ENCODE measurements at regions not wholly inside any gene's neighbourhood (a gene's known extent, or its start where the extent isn't known, plus 50 kb on each side); places are given as distances from the start of the nearest gene placed in this dataset.

DNA sequence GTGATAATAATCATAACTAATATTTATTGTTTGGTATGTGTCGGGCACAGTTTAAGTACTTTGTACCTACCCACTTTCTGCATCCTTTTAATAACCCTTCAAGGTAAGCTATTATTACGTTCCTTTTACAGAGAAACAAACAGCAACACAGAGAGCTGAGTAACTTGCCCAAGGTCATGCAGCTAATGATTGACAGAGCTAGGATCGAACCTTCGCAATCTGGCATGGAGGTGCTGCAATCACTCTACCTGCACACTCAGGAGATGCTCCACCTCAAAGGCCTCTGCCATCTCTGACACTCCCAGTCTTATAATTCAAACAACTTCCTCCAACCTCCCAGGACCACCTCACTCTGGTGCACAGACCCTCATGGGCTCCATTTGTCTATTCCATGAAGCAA, 137.2 kb downstream of the DMRTA2 start:
- TF ChIP-seq, protein P1, sequence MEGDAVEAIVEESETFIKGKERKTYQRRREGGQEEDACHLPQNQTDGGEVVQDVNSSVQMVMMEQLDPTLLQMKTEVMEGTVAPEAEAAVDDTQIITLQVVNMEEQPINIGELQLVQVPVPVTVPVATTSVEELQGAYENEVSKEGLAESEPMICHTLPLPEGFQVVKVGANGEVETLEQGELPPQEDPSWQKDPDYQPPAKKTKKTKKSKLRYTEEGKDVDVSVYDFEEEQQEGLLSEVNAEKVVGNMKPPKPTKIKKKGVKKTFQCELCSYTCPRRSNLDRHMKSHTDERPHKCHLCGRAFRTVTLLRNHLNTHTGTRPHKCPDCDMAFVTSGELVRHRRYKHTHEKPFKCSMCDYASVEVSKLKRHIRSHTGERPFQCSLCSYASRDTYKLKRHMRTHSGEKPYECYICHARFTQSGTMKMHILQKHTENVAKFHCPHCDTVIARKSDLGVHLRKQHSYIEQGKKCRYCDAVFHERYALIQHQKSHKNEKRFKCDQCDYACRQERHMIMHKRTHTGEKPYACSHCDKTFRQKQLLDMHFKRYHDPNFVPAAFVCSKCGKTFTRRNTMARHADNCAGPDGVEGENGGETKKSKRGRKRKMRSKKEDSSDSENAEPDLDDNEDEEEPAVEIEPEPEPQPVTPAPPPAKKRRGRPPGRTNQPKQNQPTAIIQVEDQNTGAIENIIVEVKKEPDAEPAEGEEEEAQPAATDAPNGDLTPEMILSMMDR (IDR thresholded peaks at IDR 0.05 in 2 of 3, conservative IDR thresholded peaks at IDR 0.05 in 1 of 3; ENCODE audit: borderline replicate concordance in 1 of 3, insufficient read depth in 1 of 3, low read depth in 2 of 3, low read length in 2 of 3), result no peak
- TF ChIP-seq YY1 (IDR thresholded peaks at IDR 0.05; ENCODE audit: extremely low read depth, insufficient replicate concordance, low read depth, low read length), result no peak
- no peak for TF ChIP-seq POLR2A (IDR thresholded peaks at IDR 0.05; ENCODE audit: borderline replicate concordance, extremely low read depth, insufficient read depth, insufficient read length)
- no peak for TF ChIP-seq EZH2phosphoT487 (IDR thresholded peaks at IDR 0.05; ENCODE audit: borderline replicate concordance)
- no peak for TF ChIP-seq RAD21 (IDR thresholded peaks at IDR 0.05; ENCODE audit: low read depth)
- TF ChIP-seq, protein P2, sequence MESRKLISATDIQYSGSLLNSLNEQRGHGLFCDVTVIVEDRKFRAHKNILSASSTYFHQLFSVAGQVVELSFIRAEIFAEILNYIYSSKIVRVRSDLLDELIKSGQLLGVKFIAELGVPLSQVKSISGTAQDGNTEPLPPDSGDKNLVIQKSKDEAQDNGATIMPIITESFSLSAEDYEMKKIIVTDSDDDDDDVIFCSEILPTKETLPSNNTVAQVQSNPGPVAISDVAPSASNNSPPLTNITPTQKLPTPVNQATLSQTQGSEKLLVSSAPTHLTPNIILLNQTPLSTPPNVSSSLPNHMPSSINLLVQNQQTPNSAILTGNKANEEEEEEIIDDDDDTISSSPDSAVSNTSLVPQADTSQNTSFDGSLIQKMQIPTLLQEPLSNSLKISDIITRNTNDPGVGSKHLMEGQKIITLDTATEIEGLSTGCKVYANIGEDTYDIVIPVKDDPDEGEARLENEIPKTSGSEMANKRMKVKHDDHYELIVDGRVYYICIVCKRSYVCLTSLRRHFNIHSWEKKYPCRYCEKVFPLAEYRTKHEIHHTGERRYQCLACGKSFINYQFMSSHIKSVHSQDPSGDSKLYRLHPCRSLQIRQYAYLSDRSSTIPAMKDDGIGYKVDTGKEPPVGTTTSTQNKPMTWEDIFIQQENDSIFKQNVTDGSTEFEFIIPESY (IDR thresholded peaks at IDR 0.05; ENCODE audit: extremely low read depth, insufficient replicate concordance, low read length), result no peak
- TF ChIP-seq, protein P3, sequence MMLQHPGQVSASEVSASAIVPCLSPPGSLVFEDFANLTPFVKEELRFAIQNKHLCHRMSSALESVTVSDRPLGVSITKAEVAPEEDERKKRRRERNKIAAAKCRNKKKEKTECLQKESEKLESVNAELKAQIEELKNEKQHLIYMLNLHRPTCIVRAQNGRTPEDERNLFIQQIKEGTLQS (IDR thresholded peaks at IDR 0.05), result no peak
- TF ChIP-seq TCF7L2 (IDR thresholded peaks at IDR 0.05; ENCODE audit: borderline replicate concordance, extremely low read depth, insufficient read depth, insufficient read length), result no peak
- TF ChIP-seq, protein P4, sequence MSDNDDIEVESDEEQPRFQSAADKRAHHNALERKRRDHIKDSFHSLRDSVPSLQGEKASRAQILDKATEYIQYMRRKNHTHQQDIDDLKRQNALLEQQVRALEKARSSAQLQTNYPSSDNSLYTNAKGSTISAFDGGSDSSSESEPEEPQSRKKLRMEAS (IDR thresholded peaks at IDR 0.05), result no peak
- no peak for TF ChIP-seq JUND (IDR thresholded peaks at IDR 0.05)
- no peak for TF ChIP-seq POLR2AphosphoS5 (IDR thresholded peaks at IDR 0.05; ENCODE audit: low read depth, low read length)
- TF ChIP-seq, protein P5, sequence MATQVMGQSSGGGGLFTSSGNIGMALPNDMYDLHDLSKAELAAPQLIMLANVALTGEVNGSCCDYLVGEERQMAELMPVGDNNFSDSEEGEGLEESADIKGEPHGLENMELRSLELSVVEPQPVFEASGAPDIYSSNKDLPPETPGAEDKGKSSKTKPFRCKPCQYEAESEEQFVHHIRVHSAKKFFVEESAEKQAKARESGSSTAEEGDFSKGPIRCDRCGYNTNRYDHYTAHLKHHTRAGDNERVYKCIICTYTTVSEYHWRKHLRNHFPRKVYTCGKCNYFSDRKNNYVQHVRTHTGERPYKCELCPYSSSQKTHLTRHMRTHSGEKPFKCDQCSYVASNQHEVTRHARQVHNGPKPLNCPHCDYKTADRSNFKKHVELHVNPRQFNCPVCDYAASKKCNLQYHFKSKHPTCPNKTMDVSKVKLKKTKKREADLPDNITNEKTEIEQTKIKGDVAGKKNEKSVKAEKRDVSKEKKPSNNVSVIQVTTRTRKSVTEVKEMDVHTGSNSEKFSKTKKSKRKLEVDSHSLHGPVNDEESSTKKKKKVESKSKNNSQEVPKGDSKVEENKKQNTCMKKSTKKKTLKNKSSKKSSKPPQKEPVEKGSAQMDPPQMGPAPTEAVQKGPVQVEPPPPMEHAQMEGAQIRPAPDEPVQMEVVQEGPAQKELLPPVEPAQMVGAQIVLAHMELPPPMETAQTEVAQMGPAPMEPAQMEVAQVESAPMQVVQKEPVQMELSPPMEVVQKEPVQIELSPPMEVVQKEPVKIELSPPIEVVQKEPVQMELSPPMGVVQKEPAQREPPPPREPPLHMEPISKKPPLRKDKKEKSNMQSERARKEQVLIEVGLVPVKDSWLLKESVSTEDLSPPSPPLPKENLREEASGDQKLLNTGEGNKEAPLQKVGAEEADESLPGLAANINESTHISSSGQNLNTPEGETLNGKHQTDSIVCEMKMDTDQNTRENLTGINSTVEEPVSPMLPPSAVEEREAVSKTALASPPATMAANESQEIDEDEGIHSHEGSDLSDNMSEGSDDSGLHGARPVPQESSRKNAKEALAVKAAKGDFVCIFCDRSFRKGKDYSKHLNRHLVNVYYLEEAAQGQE (IDR thresholded peaks at IDR 0.05; ENCODE audit: low read depth), result no peak
